ENCODE measurements at regions not wholly inside any gene's neighbourhood (a gene's known extent, or its start where the extent isn't known, plus 50 kb on each side); places are given as distances from the start of the nearest gene placed in this dataset.
A peak's percentile ranks its signal among the peaks of the same experiment; 100 is the strongest.

DNA sequence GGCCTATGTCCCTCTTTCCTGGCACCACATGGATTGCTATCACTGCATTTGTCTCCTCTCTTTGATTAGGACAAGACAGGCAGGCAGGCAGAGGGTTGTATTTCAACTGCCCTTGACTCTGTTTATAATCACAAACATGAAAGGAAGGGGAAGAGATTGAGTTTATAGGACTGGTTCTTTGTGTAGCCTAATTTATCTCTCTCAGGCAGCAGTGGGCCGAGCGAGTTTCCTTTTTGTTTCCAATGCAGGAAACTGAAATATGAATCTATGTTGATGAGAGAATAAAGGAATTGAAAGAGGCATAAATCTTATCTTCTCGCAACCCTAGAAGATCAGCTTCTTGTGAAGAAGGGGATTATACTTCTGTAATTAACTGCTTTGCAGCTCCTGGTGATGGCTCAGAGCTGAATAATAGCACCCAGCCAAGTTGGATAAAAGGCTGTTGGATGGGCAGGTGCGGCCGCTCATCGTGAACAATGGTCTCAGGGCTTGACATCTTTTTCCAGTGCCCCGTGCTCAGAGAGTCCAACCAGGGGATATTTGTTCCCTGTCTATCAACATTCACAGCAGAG is 80.6 kb upstream of the SYT13 start:
- no peaks in the 10 kb centered on the region for H3K9me3 ChIP-seq
- intact Hi-C loops (cut with DNase I), result no loop called here
- DNase-seq (no peak), ATAC-seq (no peak)
- H3K36me3 ChIP-seq, result no peaks in the 10 kb centered on the region
- TF ChIP-seq, protein P1, sequence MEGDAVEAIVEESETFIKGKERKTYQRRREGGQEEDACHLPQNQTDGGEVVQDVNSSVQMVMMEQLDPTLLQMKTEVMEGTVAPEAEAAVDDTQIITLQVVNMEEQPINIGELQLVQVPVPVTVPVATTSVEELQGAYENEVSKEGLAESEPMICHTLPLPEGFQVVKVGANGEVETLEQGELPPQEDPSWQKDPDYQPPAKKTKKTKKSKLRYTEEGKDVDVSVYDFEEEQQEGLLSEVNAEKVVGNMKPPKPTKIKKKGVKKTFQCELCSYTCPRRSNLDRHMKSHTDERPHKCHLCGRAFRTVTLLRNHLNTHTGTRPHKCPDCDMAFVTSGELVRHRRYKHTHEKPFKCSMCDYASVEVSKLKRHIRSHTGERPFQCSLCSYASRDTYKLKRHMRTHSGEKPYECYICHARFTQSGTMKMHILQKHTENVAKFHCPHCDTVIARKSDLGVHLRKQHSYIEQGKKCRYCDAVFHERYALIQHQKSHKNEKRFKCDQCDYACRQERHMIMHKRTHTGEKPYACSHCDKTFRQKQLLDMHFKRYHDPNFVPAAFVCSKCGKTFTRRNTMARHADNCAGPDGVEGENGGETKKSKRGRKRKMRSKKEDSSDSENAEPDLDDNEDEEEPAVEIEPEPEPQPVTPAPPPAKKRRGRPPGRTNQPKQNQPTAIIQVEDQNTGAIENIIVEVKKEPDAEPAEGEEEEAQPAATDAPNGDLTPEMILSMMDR (IDR thresholded peaks at IDR 0.05), result no peak
- peaks cover 22% of the 10 kb centered on the region for H3K4me1 ChIP-seq
- peak overlapping the region; percentile 13 for H3K4me3 ChIP-seq
- H3K27me3 ChIP-seq (ENCODE audit: low read depth), result peaks cover 18% of the 10 kb centered on the region
- H3K27ac ChIP-seq, result peak overlapping the region; percentile 71

DNA sequence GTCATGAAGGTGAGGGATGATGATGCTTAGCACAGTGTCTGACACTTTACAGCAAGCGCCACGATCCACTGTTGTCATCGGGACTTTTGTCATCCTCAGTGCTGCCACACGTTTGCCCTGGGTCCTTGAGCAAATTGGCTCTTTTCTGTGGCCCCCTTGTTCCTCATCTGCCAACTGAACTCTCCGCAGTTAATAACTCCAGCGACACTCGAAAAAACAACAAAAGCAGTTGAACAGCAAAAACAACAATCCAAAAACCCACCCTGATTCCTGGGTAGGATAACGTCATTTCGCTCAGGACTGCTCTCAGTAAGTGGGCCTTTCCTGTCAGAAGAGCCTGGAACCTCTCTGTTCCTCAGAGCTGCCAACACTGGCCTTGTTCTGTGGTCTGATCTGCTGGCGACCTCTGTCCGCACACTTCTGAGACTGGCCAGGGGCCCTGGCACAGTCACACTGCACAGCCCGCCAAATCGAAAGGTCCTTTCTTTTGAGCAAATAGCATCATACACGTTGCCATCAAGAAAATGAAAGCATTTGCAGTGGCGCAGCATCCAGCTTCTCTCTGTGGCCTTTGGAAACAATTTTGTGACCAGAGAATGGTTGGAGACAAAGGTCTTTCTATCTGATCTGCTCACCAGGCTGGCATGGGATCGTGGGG is 79.9 kb upstream of the SYT13 start:
- Histone ChIP-seq H3K9me3 (no peaks in the 10 kb centered on the region), H3K4me3 (peak overlapping the region; percentile 13), H3K27ac (peak overlapping the region; percentile 71), H3K4me1 (peaks cover 16% of the 10 kb centered on the region), H3K27me3 (ENCODE audit: low read depth) (peaks cover 12% of the 10 kb centered on the region), H3K36me3 (no peaks in the 10 kb centered on the region)
- ATAC-seq (peak in 1 of 2 donors; percentile 24), DNase-seq (no peak)
- intact Hi-C loops (cut with DNase I), result no loop called here
- TF ChIP-seq, protein P1 (IDR thresholded peaks at IDR 0.05), result no peak

DNA sequence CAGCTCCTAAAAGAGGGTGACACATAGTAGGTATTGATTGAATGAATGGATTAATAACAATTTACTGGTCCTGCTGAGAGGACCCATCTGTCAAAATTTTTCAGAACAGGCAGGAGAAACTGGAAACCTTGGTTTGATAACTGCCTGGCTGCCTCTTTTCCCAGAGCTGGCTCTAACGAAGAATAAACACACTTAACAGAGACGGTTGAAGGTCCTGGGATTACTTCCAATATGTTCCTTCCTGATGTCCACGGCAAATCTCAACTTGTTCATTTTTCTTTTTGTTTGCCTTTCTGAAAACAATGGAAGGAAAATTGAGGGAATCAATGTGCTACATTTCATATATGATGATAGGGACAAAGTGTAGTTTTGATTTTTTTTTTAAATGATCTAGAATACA is 76.5 kb upstream of the SYT13 start:
- H3K27me3 ChIP-seq (ENCODE audit: low read depth), result peaks cover 5% of the 10 kb centered on the region
- no peak overlapping the region for H3K4me3 ChIP-seq
- ATAC-seq (no peak), DNase-seq (no peak)
- H3K36me3 ChIP-seq, result no peaks in the 10 kb centered on the region
- intact Hi-C loops (cut with DNase I), result no loop called here
- TF ChIP-seq, protein P1 (IDR thresholded peaks at IDR 0.05), result no peak
- H3K4me1 ChIP-seq, result peaks cover 13% of the 10 kb centered on the region
- no peak overlapping the region for H3K27ac ChIP-seq
- no peaks in the 10 kb centered on the region for H3K9me3 ChIP-seq

DNA sequence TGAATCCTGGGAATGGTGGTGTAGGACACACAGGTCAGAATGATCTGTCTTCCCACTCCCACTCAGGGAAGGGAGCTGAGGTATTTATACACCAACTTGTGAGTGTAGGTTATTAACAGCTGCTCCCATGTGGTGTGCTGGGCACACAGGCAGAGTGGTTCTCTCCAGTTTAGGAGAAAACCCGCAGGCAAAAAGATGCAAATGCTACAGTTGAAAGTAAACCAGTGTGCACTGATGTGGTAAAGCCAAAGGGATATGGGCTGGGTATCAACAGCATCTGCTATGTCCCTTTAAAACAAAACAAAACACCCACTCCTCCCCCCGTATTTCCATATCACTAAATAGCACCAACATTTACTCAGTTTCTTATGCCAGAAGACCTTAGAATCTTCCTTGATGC is 75.4 kb upstream of the SYT13 start:
- Histone ChIP-seq H3K36me3 (no peaks in the 10 kb centered on the region), H3K27me3 (ENCODE audit: low read depth) (peaks cover 5% of the 10 kb centered on the region), H3K4me1 (peaks cover 13% of the 10 kb centered on the region), H3K9me3 (no peaks in the 10 kb centered on the region), H3K27ac (no peak overlapping the region), H3K4me3 (no peak overlapping the region)
- DNase-seq, result no peak
- TF ChIP-seq, protein P1 (IDR thresholded peaks at IDR 0.05), result no peak
- intact Hi-C loops (cut with DNase I), result no loop called here
- no peak for ATAC-seq

DNA sequence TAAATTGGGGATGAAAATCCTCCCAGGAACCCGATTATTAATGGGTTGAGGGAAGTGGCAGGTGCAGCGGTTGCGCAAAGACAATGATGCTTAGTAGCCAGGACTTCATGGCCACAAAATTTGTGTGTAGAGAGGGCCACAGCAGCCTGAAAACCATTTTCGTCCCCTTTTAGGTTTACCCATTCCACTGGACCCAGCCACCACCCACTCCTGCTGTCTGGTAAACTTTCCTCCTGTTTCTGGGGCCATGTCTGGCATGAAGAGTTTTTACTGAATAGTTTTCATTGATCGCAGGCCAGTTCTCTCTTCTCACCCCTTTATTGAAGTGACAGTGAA is 69.5 kb upstream of the SYT13 start:
- ATAC-seq, result peak; percentile 15 to 22

More for the DNA sequence above, 69.5 kb upstream of the SYT13 start:
- no peaks in the 10 kb centered on the region for H3K36me3 ChIP-seq
- no peaks in the 10 kb centered on the region for H3K27me3 ChIP-seq (ENCODE audit: low read depth)
- no peaks in the 10 kb centered on the region for H3K9me3 ChIP-seq
- peak overlapping the region; percentile 73 for H3K4me3 ChIP-seq
- TF ChIP-seq, protein P1 (IDR thresholded peaks at IDR 0.05), result no peak
- intact Hi-C loops (cut with DNase I), result no loop called here
- H3K27ac ChIP-seq, result peak overlapping the region; percentile 76
- peaks cover 16% of the 10 kb centered on the region for H3K4me1 ChIP-seq
- DNase-seq, result no peak
